ENCODE measurements at regions not wholly inside any gene's neighbourhood (a gene's known extent, or its start where the extent isn't known, plus 50 kb on each side); places are given as distances from the start of the nearest gene placed in this dataset.
A peak's percentile ranks its signal among the peaks of the same experiment; 100 is the strongest.
"Not testable (repeated sequence)": the region's sequence is repeated elsewhere in the genome, so short reads cannot be mapped to it uniquely, and the experiment has no call there.

DNA sequence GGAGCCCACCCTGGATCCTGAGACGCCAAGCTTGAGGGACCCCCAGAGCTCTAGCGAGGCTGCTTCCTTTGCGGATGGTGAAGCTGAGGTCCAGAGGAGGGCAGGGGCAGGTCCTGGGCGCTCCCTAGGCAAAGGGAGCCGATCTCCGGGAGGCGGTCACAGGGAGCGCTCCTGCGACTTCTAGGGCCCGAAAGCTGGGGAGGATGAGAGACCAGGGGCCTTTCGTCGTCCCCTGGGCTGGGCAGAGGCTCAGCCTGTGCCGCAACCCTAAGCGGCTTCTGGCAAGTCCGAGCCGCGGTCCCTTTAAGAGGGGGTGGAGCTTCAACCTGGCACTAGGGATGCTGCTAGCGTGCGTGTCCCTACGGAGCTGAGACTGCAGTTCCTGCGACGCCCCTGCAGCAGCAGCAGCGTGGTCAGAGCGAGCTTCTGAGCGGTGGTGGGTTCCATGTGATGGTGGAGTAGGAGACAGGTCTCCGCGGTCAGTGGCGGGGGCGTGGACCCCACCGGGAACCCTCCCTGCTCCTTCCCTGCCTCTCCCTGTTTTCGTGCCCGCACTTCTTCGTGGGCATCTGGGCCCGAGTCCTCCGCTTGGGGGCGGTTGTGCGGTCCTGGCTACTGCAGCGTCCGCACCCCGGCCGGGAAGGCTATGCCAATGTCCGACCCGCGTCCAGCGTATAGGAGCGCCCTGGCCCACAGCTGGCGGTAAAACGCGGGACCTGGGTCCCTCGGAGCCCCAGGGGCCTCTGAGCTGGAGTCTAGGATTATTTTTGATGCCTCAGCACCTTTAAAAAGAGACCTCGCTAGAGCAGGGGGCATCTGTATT lies 154.6 kb downstream of the CCDC74A start:
- Histone ChIP-seq H3K4me3 (peak overlapping the region; percentile 16 to 87 (median 76)), H3K36me3 (peaks cover 0 to 11% (median 0%) of the 10 kb centered on the region in 9 donors), H3K27ac (peak overlapping the region; percentile 38 to 88 (median 83)), H3K27me3 (peaks cover 0 to 17% (median 0%) of the 10 kb centered on the region in 9 donors), H3K4me1 (peaks cover 0 to 16% (median 0%) of the 10 kb centered on the region in 12 donors), H3K9me3 (no peaks in the 10 kb centered on the region)
- peak; percentile 79 to 87 (median 87) for DNase-seq
- ATAC-seq: peak; percentile 87 to 100 (median 99)
- TF ChIP-seq, protein P1, sequence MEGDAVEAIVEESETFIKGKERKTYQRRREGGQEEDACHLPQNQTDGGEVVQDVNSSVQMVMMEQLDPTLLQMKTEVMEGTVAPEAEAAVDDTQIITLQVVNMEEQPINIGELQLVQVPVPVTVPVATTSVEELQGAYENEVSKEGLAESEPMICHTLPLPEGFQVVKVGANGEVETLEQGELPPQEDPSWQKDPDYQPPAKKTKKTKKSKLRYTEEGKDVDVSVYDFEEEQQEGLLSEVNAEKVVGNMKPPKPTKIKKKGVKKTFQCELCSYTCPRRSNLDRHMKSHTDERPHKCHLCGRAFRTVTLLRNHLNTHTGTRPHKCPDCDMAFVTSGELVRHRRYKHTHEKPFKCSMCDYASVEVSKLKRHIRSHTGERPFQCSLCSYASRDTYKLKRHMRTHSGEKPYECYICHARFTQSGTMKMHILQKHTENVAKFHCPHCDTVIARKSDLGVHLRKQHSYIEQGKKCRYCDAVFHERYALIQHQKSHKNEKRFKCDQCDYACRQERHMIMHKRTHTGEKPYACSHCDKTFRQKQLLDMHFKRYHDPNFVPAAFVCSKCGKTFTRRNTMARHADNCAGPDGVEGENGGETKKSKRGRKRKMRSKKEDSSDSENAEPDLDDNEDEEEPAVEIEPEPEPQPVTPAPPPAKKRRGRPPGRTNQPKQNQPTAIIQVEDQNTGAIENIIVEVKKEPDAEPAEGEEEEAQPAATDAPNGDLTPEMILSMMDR (IDR thresholded peaks at IDR 0.05): peak in 6 of 12 donors; percentile 8 to 42 (median 20)
- no peak for TF ChIP-seq POLR2A (IDR thresholded peaks at IDR 0.05)
- 0 to 3% (median 0%) methylated on average over 8 to 51 of the region's 51 CpGs for WGBS, 4 donors
- intact Hi-C loops (cut with DNase I): no loop called here

- Histone ChIP-seq H3K27ac (peak overlapping the region in 11 of 12 donors; percentile 63 to 88 (median 83)), H3K27me3 (peaks cover 0 to 17% (median 0%) of the 10 kb centered on the region in 9 donors), H3K4me3 (peak overlapping the region; percentile 16 to 87 (median 76)), H3K4me1 (peaks cover 0 to 16% (median 0%) of the 10 kb centered on the region in 12 donors), H3K36me3 (peaks cover 0 to 16% (median 5%) of the 10 kb centered on the region in 9 donors)
- WGBS, 4 donors: 5 to 21% (median 16%) methylated on average over 9 of the region's 9 CpGs
- DNase-seq: peak in 1 of 5 donors; percentile 28
- peak in 3 of 4 donors; percentile 37 to 52 (median 49) for ATAC-seq
- intact Hi-C loops (cut with DNase I); H3K9me3 ChIP-seq: not testable (repeated sequence)
These were observed 155.2 kb downstream of the CCDC74A start for GRCh38 chr2:131682945-131683330.

- Histone ChIP-seq H3K36me3 (peaks cover 0 to 28% (median 5%) of the 10 kb centered on the region in 9 donors), H3K4me3 (peak overlapping the region in 4 of 12 donors; percentile 79 to 87 (median 83)), H3K4me1 (peaks cover 0 to 16% (median 0%) of the 10 kb centered on the region in 12 donors), H3K27ac (peak overlapping the region in 2 of 12 donors; percentile 2 to 18)
- H3K9me3 ChIP-seq; DNase-seq; intact Hi-C loops (cut with DNase I); H3K27me3 ChIP-seq; ATAC-seq: not testable (repeated sequence)
- 55 to 64% (median 60%) methylated on average over 4 of the region's 4 CpGs for WGBS, 4 donors
These were observed 157.1 kb downstream of the CCDC74A start for GRCh38 chr2:131684631-131685316.

- DNase-seq; H3K27ac ChIP-seq; H3K9me3 ChIP-seq; H3K27me3 ChIP-seq; intact Hi-C loops (cut with DNase I); H3K4me3 ChIP-seq; ATAC-seq: not testable (repeated sequence)
- 69 to 84% (median 74%) methylated on average over 6 of the region's 6 CpGs for WGBS, 4 donors
- Histone ChIP-seq H3K4me1 (peaks cover 0 to 16% (median 0%) of the 10 kb centered on the region in 12 donors), H3K36me3 (peaks cover 0 to 34% (median 8%) of the 10 kb centered on the region in 9 donors)
These were observed 158.6 kb downstream of the CCDC74A start for GRCh38 chr2:131686164-131686893.

GRCh38 chr2:131686894-131687238 lies 159.2 kb downstream of the CCDC74A start:
- H3K27ac ChIP-seq; H3K27me3 ChIP-seq; intact Hi-C loops (cut with DNase I); DNase-seq; ATAC-seq; H3K9me3 ChIP-seq; H3K4me3 ChIP-seq: not testable (repeated sequence)
- H3K36me3 ChIP-seq: peaks cover 0 to 34% (median 8%) of the 10 kb centered on the region in 9 donors
- H3K4me1 ChIP-seq: peaks cover 0 to 16% (median 0%) of the 10 kb centered on the region in 12 donors

DNA sequence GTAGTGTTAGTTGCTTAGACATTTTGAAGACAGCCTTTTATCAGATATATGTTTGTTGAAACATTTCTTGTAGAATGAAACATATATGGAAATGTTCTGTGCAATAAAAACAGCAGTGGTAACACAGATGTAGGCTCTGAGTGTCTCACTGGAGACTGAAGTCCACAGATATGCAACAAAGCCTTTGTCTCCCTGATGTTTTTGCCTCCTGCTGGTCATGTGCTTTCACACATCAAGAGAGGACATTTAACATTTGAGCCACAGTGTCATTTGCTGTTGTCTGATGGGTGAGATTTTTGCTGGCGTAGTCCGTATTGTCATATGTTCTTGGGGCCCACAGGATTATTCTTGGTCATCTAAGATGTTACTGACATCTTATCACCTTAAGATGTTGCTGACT lies 161.4 kb downstream of the CCDC74A start:
- 73 to 100% (median 98%) methylated on average over 2 of the region's 2 CpGs for WGBS, 4 donors
- not testable (repeated sequence) for H3K27ac ChIP-seq, ATAC-seq

GRCh38 chr2:131711268-131711667 lies 183.6 kb downstream of the CCDC74A start:
- H3K27ac ChIP-seq; intact Hi-C loops (cut with DNase I); H3K9me3 ChIP-seq; H3K4me1 ChIP-seq; H3K36me3 ChIP-seq; DNase-seq; H3K27me3 ChIP-seq; H3K4me3 ChIP-seq; ATAC-seq: not testable (repeated sequence)
- WGBS, 4 donors: 51 to 75% (median 60%) methylated on average over 2 of the region's 2 CpGs

More for the DNA sequence above, 161.4 kb downstream of the CCDC74A start:
- intact Hi-C loops (cut with DNase I); H3K4me1 ChIP-seq; H3K4me3 ChIP-seq; H3K9me3 ChIP-seq; H3K27me3 ChIP-seq; DNase-seq: not testable (repeated sequence)
- H3K36me3 ChIP-seq: peaks cover 0 to 34% (median 8%) of the 10 kb centered on the region in 9 donors

DNA sequence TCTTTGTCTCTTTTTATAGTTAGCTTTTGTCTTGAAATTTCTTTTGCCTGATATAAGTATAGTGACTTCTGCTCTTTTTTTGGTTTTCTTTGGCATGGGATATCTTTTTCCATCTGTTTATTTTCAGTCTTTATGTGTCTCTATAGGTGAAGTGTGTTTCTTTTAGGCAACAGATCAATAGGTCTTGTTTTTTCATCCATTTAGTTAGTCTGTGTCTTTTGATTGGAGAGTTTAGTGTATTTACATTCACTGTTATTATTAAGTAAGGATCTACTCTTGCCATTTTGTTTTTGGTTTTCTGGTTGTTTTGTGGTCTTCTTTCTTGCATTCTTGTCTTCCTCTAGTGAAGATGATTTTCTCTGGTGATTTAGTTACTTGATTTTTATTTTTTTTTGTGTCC lies 190.2 kb downstream of the CCDC74A start:
- H3K27ac ChIP-seq; DNase-seq; H3K9me3 ChIP-seq; H3K27me3 ChIP-seq; H3K4me1 ChIP-seq; H3K4me3 ChIP-seq; intact Hi-C loops (cut with DNase I); ATAC-seq; H3K36me3 ChIP-seq: not testable (repeated sequence)

DNA sequence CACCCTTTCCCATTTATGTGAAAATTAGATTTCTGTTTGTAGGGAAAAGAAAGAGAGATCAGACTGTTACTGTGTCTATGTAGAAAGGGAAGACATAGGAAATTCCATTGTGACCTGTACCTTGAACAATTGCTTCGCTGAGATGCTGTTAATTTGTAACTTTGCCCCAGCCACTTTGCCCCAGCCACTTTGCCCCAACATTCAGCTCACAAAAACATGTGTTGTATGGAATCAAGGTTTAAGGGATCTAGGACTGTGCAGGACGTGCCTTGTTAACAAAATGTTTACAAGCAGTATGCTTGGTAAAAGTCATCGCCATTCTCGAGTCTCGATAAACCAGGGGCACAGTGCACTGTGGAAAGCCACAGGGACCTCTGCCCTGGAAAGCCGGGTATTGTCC lies 193.5 kb downstream of the CCDC74A start:
- WGBS, 4 donors: 49 to 92% (median 70%) methylated on average over 6 of the region's 6 CpGs
- H3K4me3 ChIP-seq; H3K36me3 ChIP-seq; H3K9me3 ChIP-seq; intact Hi-C loops (cut with DNase I); H3K4me1 ChIP-seq; H3K27ac ChIP-seq; ATAC-seq; H3K27me3 ChIP-seq; DNase-seq: not testable (repeated sequence)

Measured in heart left ventricle (tissue), 16 donors.